GM23338 (cell line): ENCODE measurements at regions not wholly inside any gene's neighbourhood (a gene's known extent, or its start where the extent isn't known, plus 50 kb on each side); places are given as distances from the start of the nearest gene placed in this dataset.

Experiments
- ATAC-seq: fragments of 200-7000 bp; cut with Tn5 transposase; 3 replicates; pipeline ENCODE4 v1.9.1; 2020
- DNase-seq: peaks from one replicate; pipeline ENCODE4 v3.0.0-alpha.2; 2015; ENCODE audit warnings: low spot score
- H2AFZ ChIP-seq: fragments of 200-600 bp; sonication (generic); 2 replicates; pipeline ENCODE4 v1.8.0; 2016; ENCODE audit warnings: antibody characterized with exemption, mild to moderate bottlenecking, moderate library complexity
- H3F3A ChIP-seq: fragments of 200-600 bp; sonication (generic); replicated peaks from 2 replicates; pipeline ENCODE4 v1.8.0; 2017; ENCODE audit warnings: antibody characterized with exemption, mixed run types, low read depth
- H3K27ac ChIP-seq: fragments of 200-600 bp; sonication (generic); 2 replicates; pipeline ENCODE4 v1.6.1; 2016; ENCODE audit warnings: low read depth
- H3K27me3 ChIP-seq: fragments of 200-600 bp; sonication (generic); 2 replicates; pipeline ENCODE4 v1.8.0; 2016; ENCODE audit warnings: mild to moderate bottlenecking, mixed run types, moderate library complexity; ENCODE audit not compliant: insufficient read depth
- H3K36me3 ChIP-seq: fragments of 200-600 bp; sonication (generic); 2 replicates; pipeline ENCODE4 v1.8.0; 2016; ENCODE audit warnings: mild to moderate bottlenecking; ENCODE audit not compliant: insufficient read depth
- H3K4me1 ChIP-seq: fragments of 200-600 bp; sonication (generic); 2 replicates; pipeline ENCODE4 v1.8.0; 2016; ENCODE audit warnings: mild to moderate bottlenecking, moderate library complexity; ENCODE audit not compliant: insufficient read depth
- H3K4me2 ChIP-seq: fragments of 200-600 bp; sonication (generic); 2 replicates; pipeline ENCODE4 v1.7.1; 2017; ENCODE audit warnings: mixed run types
- H3K4me3 ChIP-seq: fragments of 200-600 bp; sonication (generic); 2 replicates; pipeline ENCODE4 v1.6.1; 2016; ENCODE audit warnings: mixed run types
- H3K79me2 ChIP-seq: fragments of 200-600 bp; sonication (generic); replicated peaks from 2 replicates; pipeline ENCODE4 v1.8.0; 2017; ENCODE audit warnings: mild to moderate bottlenecking; ENCODE audit not compliant: insufficient read depth
- H3K9me2 ChIP-seq: fragments of 200-600 bp; sonication (generic); 2 replicates; pipeline ENCODE4 v1.8.0; 2017; ENCODE audit not compliant: insufficient read depth
- H4K20me1 ChIP-seq: fragments of 200-600 bp; sonication (generic); replicated peaks from 2 replicates; pipeline ENCODE4 v1.8.0; 2017; ENCODE audit warnings: mild to moderate bottlenecking; ENCODE audit not compliant: insufficient read depth
- H3K27ac Mint-ChIP-seq: 2 replicates; pipeline ENCODE4 v1.8.0; 2020; ENCODE audit warnings: inconsistent platforms, mild to moderate bottlenecking, moderate library complexity, mixed read lengths
- H3K27me3 Mint-ChIP-seq: 3 replicates; pipeline ENCODE4 v1.8.0; 2022; ENCODE audit warnings: low read depth, mild to moderate bottlenecking, moderate library complexity, mixed read lengths, inconsistent platforms; ENCODE audit not compliant: insufficient read depth, poor library complexity
- H3K36me3 Mint-ChIP-seq: 3 replicates; pipeline ENCODE4 v1.8.0; 2021; ENCODE audit warnings: low read depth, mild to moderate bottlenecking, inconsistent platforms, moderate library complexity, mixed read lengths
- H3K4me1 Mint-ChIP-seq: 3 replicates; pipeline ENCODE4 v1.8.0; 2020; ENCODE audit warnings: mild to moderate bottlenecking, inconsistent platforms, mixed read lengths
- H3K4me3 Mint-ChIP-seq: 3 replicates; pipeline ENCODE4 v1.8.0; 2021; ENCODE audit warnings: moderate library complexity, mild to moderate bottlenecking, inconsistent platforms, mixed read lengths
- H3K9me3 Mint-ChIP-seq: 3 replicates; pipeline ENCODE4 v1.8.0; 2020; ENCODE audit warnings: moderate library complexity, mild to moderate bottlenecking, inconsistent platforms, mixed read lengths
- JUNB ChIP-seq: IDR thresholded peaks from one replicate; pipeline ENCODE4 v1.6.1; 2016; ENCODE audit warnings: antibody characterized with exemption; ENCODE audit not compliant: unreplicated experiment
- NANOG ChIP-seq: IDR thresholded peaks from 2 replicates; pipeline ENCODE4 v1.6.1; 2016; ENCODE audit warnings: antibody characterized with exemption, borderline replicate concordance
- ZNF114 ChIP-seq: fragments of 250-450 bp; sonication (Bioruptor Pico); IDR thresholded peaks from 2 replicates; pipeline ENCODE4 v1.5.0; 2020; ENCODE audit warnings: mild to moderate bottlenecking, moderate library complexity
- TF ChIP-seq, protein P1 (sequence below): fragments of 250-450 bp; sonication (Bioruptor Pico); IDR thresholded peaks from 2 replicates; pipeline ENCODE4 v1.5.0; 2020; ENCODE audit warnings: mild to moderate bottlenecking, moderate library complexity
- TF ChIP-seq, protein P2 (sequence below): IDR thresholded peaks from 2 replicates; pipeline ENCODE4 v1.6.1; 2016; ENCODE audit warnings: antibody characterized with exemption
- TF ChIP-seq, protein P3 (sequence below): IDR thresholded peaks from one replicate; pipeline ENCODE4 v1.6.1; 2018; ENCODE audit warnings: antibody characterized with exemption; ENCODE audit not compliant: unreplicated experiment

DNA sequence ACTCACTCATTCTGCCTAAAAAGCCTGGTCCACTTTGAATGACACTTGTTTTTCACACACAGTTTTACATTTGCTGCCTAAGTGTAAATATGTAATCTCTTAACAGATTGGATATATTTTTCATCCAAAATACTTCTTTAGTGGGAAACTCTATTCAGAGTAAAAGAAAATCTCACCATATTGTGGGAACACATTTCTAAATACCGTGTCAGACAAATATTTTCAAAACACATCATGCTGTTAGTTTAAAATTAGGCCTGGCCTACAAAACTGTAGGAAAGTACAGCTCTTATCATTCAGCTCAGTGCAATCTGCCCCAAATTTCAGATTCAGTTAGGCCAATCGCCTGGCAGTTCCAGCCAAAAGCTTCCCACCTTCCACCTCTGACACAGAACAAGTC lies 849.8 kb downstream of the NXPH1 start:
- H3K4me1 ChIP-seq: peaks cover 19% of the 10 kb centered on the region
- Mint-ChIP-seq H3K9me3 (peaks cover 5% of the 10 kb centered on the region; the same call in 2 of the 3 replicates), H3K4me3 (no peak overlapping the region), H3K36me3 (peaks cover 21% of the 10 kb centered on the region), H3K27me3 (no peaks in the 10 kb centered on the region), H3K27ac (no peak overlapping the region), H3K4me1 (peaks cover 17% of the 10 kb centered on the region; the same call in 2 of the 3 replicates)
- 0 out of 2 replicates have a peak, but pooled peaks cover 5% of the 10 kb centered on the region for H3K9me2 ChIP-seq
- TF ChIP-seq, protein P1, sequence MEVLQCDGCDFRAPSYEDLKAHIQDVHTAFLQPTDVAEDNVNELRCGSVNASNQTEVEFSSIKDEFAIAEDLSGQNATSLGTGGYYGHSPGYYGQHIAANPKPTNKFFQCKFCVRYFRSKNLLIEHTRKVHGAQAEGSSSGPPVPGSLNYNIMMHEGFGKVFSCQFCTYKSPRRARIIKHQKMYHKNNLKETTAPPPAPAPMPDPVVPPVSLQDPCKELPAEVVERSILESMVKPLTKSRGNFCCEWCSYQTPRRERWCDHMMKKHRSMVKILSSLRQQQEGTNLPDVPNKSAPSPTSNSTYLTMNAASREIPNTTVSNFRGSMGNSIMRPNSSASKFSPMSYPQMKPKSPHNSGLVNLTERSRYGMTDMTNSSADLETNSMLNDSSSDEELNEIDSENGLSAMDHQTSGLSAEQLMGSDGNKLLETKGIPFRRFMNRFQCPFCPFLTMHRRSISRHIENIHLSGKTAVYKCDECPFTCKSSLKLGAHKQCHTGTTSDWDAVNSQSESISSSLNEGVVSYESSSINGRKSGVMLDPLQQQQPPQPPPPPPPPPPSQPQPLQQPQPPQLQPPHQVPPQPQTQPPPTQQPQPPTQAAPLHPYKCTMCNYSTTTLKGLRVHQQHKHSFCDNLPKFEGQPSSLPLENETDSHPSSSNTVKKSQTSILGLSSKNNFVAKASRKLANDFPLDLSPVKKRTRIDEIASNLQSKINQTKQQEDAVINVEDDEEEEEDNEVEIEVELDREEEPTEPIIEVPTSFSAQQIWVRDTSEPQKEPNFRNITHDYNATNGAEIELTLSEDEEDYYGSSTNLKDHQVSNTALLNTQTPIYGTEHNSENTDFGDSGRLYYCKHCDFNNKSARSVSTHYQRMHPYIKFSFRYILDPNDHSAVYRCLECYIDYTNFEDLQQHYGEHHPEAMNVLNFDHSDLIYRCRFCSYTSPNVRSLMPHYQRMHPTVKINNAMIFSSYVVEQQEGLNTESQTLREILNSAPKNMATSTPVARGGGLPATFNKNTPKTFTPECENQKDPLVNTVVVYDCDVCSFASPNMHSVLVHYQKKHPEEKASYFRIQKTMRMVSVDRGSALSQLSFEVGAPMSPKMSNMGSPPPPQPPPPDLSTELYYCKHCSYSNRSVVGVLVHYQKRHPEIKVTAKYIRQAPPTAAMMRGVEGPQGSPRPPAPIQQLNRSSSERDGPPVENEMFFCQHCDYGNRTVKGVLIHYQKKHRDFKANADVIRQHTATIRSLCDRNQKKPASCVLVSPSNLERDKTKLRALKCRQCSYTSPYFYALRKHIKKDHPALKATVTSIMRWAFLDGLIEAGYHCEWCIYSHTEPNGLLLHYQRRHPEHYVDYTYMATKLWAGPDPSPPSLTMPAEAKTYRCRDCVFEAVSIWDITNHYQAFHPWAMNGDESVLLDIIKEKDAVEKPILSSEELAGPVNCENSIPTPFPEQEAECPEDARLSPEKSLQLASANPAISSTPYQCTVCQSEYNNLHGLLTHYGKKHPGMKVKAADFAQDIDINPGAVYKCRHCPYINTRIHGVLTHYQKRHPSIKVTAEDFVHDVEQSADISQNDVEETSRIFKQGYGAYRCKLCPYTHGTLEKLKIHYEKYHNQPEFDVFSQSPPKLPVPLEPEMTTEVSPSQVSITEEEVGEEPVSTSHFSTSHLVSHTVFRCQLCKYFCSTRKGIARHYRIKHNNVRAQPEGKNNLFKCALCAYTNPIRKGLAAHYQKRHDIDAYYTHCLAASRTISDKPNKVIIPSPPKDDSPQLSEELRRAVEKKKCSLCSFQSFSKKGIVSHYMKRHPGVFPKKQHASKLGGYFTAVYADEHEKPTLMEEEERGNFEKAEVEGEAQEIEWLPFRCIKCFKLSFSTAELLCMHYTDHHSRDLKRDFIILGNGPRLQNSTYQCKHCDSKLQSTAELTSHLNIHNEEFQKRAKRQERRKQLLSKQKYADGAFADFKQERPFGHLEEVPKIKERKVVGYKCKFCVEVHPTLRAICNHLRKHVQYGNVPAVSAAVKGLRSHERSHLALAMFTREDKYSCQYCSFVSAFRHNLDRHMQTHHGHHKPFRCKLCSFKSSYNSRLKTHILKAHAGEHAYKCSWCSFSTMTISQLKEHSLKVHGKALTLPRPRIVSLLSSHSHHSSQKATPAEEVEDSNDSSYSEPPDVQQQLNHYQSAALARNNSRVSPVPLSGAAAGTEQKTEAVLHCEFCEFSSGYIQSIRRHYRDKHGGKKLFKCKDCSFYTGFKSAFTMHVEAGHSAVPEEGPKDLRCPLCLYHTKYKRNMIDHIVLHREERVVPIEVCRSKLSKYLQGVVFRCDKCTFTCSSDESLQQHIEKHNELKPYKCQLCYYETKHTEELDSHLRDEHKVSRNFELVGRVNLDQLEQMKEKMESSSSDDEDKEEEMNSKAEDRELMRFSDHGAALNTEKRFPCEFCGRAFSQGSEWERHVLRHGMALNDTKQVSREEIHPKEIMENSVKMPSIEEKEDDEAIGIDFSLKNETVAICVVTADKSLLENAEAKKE: no peak
- TF ChIP-seq, protein P2, sequence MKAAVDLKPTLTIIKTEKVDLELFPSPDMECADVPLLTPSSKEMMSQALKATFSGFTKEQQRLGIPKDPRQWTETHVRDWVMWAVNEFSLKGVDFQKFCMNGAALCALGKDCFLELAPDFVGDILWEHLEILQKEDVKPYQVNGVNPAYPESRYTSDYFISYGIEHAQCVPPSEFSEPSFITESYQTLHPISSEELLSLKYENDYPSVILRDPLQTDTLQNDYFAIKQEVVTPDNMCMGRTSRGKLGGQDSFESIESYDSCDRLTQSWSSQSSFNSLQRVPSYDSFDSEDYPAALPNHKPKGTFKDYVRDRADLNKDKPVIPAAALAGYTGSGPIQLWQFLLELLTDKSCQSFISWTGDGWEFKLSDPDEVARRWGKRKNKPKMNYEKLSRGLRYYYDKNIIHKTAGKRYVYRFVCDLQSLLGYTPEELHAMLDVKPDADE: no peak
- TF ChIP-seq, protein P3, sequence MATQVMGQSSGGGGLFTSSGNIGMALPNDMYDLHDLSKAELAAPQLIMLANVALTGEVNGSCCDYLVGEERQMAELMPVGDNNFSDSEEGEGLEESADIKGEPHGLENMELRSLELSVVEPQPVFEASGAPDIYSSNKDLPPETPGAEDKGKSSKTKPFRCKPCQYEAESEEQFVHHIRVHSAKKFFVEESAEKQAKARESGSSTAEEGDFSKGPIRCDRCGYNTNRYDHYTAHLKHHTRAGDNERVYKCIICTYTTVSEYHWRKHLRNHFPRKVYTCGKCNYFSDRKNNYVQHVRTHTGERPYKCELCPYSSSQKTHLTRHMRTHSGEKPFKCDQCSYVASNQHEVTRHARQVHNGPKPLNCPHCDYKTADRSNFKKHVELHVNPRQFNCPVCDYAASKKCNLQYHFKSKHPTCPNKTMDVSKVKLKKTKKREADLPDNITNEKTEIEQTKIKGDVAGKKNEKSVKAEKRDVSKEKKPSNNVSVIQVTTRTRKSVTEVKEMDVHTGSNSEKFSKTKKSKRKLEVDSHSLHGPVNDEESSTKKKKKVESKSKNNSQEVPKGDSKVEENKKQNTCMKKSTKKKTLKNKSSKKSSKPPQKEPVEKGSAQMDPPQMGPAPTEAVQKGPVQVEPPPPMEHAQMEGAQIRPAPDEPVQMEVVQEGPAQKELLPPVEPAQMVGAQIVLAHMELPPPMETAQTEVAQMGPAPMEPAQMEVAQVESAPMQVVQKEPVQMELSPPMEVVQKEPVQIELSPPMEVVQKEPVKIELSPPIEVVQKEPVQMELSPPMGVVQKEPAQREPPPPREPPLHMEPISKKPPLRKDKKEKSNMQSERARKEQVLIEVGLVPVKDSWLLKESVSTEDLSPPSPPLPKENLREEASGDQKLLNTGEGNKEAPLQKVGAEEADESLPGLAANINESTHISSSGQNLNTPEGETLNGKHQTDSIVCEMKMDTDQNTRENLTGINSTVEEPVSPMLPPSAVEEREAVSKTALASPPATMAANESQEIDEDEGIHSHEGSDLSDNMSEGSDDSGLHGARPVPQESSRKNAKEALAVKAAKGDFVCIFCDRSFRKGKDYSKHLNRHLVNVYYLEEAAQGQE: no peak
- TF ChIP-seq ZNF114 (CRISPR knock-in tag): no peak
- no peak for TF ChIP-seq NANOG
- TF ChIP-seq JUNB: no peak
- H3K27ac ChIP-seq: no peak overlapping the region
- H3F3A ChIP-seq: no peaks in the 10 kb centered on the region
- H3K4me2 ChIP-seq: no peak overlapping the region
- no peaks in the 10 kb centered on the region for H4K20me1 ChIP-seq
- H2AFZ ChIP-seq: no peak overlapping the region
- no peaks in the 10 kb centered on the region for H3K27me3 ChIP-seq
- DNase-seq: no peak
- no peak overlapping the region for H3K4me3 ChIP-seq
- no peaks in the 10 kb centered on the region for H3K79me2 ChIP-seq
- ATAC-seq: no peak
- H3K36me3 ChIP-seq: no peaks in the 10 kb centered on the region
